Retinal pigment epithelial cell (primary cell): ENCODE measurements at regions not wholly inside any gene's neighbourhood (a gene's known extent, or its start where the extent isn't known, plus 50 kb on each side); places are given as distances from the start of the nearest gene placed in this dataset.

Experiments used
- DNase-seq: peaks from one replicate; pipeline ENCODE4 v3.0.0-alpha.2; 2010; ENCODE audit warnings: low read depth
- H3K4me3 ChIP-seq: 2 replicates; pipeline ENCODE4 v1.5.1; 2011; ENCODE audit warnings: mild to moderate bottlenecking, low read length, control low read depth, moderate library complexity
- TF ChIP-seq, protein P1 (sequence below): conservative IDR thresholded peaks from 2 replicates; pipeline ENCODE4 v1.5.1; 2011; ENCODE audit warnings: low read depth, low read length, control low read depth, inconsistent platforms

DNA sequence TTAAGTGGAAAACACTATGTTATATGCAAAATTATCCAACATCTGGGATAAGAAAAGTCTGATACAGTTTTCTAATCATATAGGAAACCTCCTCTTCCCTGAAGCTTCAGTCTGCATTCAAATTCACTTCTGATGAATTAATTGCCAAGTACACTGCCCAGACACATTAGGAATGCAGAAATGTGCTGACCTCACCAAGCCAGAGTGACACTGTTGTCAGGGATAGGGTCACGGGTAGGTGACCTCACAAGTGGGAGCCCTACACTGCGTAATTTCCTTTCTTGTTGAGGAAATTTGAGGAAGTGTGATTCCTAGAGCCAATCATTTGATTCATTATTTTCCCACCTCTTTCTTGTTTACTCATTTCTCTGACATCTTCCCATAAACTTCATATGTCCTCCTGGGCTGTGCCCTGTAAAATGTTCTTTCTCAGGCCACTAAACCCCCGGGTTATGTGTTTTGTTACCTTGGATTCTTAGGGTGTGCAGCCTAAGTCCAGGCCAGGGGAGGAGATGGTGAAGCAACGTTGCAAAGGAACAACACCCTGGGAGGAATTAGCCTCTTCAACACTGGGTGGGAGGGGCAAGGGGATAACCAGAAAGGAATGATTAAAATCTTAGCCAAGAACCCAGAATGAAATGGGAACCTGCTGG is 411.9 kb downstream of the MTRR start:
- no peak for DNase-seq
- TF ChIP-seq, protein P1, sequence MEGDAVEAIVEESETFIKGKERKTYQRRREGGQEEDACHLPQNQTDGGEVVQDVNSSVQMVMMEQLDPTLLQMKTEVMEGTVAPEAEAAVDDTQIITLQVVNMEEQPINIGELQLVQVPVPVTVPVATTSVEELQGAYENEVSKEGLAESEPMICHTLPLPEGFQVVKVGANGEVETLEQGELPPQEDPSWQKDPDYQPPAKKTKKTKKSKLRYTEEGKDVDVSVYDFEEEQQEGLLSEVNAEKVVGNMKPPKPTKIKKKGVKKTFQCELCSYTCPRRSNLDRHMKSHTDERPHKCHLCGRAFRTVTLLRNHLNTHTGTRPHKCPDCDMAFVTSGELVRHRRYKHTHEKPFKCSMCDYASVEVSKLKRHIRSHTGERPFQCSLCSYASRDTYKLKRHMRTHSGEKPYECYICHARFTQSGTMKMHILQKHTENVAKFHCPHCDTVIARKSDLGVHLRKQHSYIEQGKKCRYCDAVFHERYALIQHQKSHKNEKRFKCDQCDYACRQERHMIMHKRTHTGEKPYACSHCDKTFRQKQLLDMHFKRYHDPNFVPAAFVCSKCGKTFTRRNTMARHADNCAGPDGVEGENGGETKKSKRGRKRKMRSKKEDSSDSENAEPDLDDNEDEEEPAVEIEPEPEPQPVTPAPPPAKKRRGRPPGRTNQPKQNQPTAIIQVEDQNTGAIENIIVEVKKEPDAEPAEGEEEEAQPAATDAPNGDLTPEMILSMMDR, result no peak
- H3K4me3 ChIP-seq, result no peak overlapping the region

DNA sequence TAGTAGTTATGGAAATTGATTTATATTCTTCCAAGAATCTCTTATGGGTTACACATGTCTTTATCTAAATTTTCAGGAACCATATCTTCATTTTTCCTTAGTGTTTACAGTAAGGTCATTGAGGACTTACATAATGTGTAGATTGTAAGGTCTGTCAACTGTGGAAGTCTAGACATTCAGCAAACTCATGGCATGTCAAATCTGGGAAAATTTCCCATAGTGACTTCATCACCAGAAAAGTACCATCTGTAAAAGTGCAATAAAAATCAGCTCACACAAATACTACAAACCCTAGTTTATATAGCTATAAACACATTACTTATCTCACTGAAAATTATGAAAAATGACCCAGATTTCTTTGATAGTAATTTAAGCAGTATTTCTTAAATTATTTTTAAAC is 419.4 kb downstream of the MTRR start:
- DNase-seq, result no peak
- TF ChIP-seq, protein P1, result no peak

DNA sequence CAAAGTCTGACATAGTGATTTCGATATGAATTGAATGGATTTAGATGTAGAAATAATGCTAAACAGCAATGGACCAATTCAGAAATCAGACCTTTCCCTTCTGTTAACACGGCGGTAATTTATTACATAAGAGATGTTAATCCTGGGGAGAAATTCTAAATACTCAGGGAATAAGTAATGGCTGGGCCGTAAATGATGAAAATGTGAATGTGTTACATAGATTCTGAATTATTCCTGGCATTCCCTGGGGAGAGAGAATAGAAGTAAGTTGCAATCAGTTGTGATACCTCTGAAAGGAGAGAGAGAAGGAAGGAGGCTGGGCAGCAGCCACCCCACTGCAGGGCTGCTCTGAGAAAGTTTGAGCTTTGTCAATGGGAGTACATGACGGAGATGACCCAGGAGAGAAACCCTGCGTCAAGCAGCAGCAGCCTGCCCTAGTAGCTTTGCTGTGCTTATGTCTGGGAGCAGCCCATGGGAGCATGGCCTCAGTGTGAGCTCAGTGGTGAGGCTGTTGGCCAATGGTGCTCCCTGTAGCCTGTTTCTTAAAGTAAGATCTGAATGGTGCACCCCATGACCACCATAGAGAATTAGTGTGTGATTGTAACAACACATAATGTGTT is 420.1 kb downstream of the MTRR start:
- DNase-seq, result no peak
- no peak overlapping the region for H3K4me3 ChIP-seq
- TF ChIP-seq, protein P1, result no peak

More for the DNA sequence above, 419.4 kb downstream of the MTRR start:
- H3K4me3 ChIP-seq, result no peak overlapping the region

DNA sequence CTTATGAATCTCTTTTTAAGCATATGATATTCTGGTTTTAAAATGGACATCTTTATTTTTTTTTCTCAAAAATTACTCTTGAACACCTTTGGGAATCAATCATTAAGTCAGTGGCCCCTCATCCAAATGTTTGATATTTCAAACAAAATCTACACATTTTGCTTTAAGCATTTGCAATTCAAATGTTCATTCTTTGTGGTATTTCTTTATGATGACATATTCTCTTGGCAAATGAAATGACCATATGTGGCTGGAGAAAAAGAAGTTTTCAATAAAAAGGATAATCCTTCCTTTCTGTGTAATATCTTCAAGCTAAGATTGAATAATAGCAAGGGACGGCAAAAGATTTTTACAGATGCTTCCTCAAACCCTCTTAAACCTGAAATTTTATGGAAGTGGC is 420.8 kb downstream of the MTRR start:
- DNase-seq, result no peak
- no peak overlapping the region for H3K4me3 ChIP-seq
- TF ChIP-seq, protein P1, result no peak

DNA sequence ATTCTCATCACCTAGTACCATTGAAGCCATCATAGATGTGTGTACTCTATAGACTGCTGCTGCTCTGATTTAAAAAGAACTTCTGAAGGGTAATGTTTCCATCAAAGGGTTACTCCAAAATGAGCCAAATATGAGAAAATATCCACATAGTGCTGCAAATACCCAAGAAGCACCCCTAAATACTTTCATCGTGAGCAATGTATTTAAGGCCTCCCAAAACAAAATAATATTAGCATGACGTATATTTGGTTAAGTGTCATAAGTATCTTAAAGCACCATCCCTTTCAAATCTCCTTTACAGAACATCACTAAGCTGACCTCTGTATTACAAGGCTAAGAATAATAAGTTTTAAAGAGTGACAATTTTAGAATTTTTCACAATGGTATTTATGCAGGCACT is 421.8 kb downstream of the MTRR start:
- no peak overlapping the region for H3K4me3 ChIP-seq
- no peak for DNase-seq
- TF ChIP-seq, protein P1, result no peak

DNA sequence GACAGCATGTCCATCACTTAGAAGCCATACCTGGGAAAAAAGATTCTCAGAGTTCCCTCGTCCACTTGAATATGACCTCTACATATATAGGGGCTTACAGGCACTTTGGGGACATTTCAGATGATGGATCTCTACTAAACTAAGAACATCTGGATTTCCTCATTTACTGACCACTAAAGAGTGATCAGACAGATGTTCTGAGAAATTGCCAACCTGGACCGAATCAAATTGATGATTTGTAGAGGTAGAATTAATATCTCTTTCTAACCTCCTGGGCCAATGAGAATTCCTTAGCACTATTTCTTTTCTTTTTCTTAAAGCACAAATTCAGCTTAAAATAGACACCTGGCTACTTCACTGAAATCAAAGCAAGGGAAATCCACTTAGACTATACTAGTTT is 422.7 kb downstream of the MTRR start:
- H3K4me3 ChIP-seq, result no peak overlapping the region
- TF ChIP-seq, protein P1, result no peak
- DNase-seq, result no peak

DNA sequence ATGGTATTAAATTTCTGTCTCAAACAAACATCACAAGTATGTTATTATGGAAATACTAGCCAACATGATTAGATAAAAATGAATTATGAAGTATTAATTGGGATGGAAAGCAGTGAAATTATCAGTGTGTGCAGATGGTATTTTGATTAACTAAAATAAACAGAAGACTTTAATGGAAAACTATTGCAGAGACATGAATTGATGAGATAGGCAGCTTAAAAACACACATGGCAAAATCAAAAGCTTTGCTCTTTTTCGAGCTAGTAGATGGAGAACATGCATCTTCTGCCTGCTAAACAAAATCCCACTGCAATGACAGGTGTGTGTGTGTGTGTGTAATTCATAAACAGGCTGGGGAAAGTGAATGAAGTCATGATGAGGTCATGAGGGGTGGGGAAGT is 426.2 kb downstream of the MTRR start:
- DNase-seq, result no peak
- TF ChIP-seq, protein P1, result no peak
- no peak overlapping the region for H3K4me3 ChIP-seq
